Occipital lobe (tissue), 1 donor: ENCODE measurements at regions not wholly inside any gene's neighbourhood (a gene's known extent, or its start where the extent isn't known, plus 50 kb on each side); places are given as distances from the start of the nearest gene placed in this dataset.
"Not testable (repeated sequence)": the region's sequence is repeated elsewhere in the genome, so short reads cannot be mapped to it uniquely, and the experiment has no call there.

ENCODE experiments used
- DNase-seq: peaks from one replicate; lab custom pipeline; 2025; lab: John Stamatoyannopoulos, UW

DNA sequence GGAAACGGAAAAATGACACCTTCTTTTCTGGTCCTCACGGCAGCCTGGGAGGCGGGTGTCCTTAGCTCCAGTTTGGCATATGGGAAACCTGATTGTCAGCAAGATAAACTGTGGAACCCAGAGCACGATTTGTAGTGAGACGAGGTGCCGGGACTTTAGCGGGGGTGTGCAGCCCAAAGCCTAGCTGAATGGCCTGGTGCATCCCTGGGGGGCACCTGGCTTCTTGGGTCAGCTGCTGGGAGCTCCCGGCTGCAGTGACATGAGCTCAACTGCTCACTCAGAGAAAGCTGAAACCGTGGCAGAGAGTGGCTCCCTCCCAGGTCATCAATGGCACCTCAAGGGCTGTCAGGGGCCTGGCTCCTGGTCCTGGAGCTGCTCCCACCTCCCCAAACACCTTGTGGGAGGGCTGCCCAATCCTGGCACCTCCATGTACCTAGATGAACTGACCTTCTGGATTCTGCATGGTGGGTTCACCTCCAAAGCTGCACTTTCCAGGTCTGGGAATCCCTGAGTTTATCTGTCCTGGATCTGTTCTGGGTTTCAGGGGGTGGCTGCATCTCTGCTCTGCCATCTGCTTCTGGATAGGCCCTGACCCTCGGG is 260.5 kb downstream of the MATN1 start:
- DNase-seq: no peak

- DNase-seq: no peak
These were observed 261.2 kb downstream of the MATN1 start for GRCh38 chr1:30462166-30462565.

GRCh38 chr1:30461640-30462039 is 261.7 kb downstream of the MATN1 start:
- no peak for DNase-seq

DNA sequence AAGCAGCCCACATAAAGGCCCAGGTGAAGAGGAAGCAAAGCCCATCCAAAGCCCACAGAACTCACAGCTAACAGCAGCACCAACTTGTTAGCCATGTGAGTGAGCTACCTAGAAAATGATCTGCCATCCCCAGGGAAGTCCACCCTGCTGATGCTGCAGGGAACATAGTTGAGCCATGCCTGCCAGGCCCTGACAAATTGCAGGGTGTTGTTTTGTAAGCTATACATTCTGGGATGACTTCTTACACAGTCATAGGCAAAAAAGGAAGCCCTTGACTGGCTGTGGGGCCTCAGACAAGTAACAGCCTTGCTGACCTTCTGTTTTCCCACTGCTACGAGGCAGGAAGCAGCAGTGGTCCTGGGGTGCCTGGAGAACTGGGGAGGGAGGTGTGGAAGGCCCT is 262.7 kb downstream of the MATN1 start:
- no peak for DNase-seq

DNA sequence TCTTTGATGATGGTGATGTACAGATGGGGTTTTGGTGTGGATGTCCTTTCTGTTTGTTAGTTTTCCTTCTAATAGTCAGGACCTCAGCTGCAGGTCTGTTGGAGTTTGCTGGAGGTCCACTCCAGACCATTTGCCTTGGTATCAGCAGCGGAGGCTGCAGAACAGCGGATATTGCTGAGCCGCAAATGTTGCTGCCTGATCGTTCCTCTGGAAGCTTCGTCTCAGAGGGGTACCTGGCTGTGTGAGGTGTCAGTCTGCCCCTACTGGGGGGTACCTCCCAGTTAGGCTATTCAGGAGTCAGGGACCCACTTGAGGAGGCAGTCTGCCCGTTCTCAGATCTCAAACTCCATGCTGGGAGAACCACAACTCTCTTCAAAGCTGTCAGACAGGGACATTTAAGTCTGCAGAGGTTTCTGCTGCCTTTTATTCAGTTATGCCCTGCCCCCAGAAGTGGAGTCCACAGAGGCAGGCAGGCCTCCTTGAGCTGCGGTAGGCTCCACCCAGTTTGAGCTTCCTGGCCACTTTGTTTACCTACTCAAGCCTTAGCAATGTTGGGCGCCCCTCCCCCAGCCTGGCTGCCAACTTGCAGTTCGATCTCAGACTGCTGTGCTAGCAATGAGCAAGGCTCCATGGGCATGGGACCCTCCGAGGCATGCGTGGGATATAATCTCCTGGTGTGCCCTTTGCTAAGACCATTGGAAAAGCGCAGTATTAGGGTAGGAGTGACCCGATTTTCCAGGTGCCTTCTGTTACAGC is 264.5 kb downstream of the MATN1 start:
- DNase-seq: not testable (repeated sequence)

DNA sequence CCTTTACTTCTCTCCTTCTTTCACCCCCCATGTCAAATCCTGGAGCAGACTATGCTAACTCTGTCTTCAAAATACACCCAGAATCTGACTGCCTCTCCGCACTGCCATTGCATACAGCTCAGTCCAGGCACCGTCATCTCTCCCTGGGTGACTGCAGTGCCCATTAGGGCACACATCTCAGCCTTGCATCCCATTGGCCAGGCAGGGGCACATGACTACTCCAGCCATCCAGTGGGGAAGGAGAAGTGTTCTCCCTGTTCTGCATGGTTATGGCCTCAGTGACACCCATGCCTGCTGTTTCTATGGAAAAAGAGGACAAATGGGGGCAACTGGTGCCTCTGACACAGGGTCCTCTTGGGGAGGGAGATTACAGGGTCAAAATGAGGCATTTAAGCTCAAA is 270.5 kb downstream of the MATN1 start:
- no peak for DNase-seq

DNA sequence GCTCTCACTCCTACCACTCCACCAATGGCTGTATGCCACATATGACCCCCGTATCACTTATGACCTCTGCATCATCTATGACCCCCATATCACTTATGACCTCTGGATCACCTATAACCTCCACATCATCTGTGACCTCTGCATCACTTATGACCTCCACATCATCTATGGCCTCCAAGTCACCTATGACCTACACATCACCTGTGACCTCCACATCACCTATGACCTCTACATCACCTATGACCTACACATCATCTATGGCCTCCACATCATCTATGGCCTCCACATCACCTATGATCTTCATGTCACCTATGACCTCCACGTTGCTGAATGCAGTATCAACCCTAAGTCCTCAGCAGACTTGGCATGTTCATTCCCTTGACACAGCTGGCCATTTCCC is 271.2 kb downstream of the MATN1 start:
- DNase-seq: no peak

DNA sequence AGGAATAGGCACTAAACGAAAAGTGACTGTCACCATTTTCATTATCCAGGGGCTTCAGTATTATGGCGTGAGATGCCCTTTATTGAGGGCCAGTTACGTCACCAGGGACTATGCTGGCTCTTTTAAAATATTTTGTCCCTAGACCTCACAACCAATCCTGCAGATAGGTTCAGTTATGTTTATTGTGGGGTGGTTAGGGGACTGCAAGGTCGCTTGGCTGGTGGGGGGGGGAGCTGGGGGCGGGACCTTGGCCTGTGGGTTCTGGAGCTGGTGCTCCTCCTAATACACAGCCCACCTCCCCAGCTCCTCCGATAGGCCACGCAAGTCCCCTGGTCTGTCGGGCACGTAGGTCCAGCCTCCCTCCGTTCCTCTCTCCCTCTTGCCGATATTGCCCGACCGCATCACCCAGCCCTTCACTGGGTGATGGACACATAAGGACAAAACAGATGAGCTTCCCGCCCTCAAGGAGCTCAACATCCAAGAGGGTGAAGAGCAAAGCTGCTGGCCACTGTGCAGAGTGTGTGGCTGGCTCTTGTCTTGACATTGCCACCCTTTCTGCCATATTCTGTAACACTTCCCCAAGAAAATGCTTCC is 271.8 kb downstream of the MATN1 start:
- DNase-seq: no peak

DNA sequence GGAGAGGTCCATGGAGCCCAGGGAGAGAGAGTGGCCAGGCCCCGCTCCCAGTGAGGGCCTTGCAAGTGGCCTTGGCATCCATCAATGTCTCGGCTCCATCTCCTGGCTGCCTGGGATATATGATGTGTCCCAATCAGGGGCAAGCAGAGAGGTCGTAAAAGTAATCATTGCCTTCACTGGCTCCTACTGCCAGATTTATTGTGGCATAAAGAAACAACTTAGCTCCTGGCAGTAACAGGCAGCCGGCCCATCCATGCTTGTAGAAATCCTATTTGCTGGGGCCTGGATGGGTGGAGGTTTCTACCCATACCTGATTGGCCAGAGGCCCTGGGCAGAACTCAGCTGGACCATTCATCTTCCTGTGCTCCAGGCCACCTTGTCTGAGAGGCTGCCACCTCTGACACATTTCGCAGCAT is 272.6 kb downstream of the MATN1 start:
- no peak for DNase-seq

DNA sequence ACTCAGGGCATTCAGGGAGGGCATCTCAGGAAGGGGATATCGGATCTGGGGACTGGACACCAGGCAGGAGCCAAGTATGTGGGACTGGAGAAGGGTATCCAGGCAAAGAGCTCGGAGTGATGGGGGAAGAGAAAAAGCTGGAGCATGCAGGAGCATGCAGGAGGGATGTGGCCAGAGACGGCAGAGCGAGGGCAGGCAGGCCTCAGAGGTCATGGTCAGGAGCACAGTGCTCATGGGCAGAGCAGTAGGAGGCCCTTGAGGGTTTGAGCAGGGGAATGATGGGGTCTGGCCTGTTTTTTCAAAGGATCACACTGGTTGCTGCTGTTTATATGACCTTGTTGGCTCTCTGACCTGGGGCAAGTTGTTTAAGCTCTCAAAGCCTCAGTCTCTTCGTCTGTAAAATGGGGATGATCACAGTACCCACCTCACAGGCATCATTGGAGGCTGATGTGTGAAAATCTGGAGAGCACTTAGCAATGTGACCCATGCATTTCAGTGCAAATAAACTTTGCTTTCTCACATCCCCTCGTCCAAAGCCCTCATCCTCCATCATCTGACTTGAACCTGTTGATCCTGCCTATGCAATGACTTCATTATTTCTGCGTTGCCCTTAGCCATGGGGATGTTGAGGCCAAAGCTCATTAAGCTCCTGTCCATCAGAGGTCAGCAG is 273.1 kb downstream of the MATN1 start:
- DNase-seq: no peak

- DNase-seq: no peak
These were observed 273.8 kb downstream of the MATN1 start for GRCh38 chr1:30449428-30450147.

- no peak for DNase-seq
These were observed 274.4 kb downstream of the MATN1 start for GRCh38 chr1:30449003-30449402.

GRCh38 chr1:30447701-30448100 is 275.7 kb downstream of the MATN1 start:
- no peak for DNase-seq

- DNase-seq: no peak
These were observed 276.3 kb downstream of the MATN1 start for GRCh38 chr1:30447080-30447479.

DNA sequence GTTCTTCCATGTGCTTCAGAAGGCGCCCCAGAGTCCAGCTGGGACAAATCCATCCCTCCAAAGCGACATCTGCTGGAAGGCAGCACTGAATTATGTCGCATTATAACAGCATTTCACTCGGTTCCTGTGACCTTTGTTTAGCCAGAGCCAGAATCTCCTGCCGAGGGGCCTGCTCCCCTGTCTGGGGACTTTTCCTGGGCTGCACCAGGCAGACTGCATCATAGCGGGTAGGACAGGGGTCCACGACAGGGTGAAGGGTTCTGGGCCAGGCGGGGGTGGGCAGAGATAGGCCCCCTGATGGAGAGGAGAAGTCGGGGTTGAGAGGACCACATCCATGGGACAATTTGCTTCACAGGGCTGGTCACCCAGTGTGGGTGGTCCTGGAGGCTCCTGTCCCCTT is 276.9 kb downstream of the MATN1 start:
- no peak for DNase-seq

DNA sequence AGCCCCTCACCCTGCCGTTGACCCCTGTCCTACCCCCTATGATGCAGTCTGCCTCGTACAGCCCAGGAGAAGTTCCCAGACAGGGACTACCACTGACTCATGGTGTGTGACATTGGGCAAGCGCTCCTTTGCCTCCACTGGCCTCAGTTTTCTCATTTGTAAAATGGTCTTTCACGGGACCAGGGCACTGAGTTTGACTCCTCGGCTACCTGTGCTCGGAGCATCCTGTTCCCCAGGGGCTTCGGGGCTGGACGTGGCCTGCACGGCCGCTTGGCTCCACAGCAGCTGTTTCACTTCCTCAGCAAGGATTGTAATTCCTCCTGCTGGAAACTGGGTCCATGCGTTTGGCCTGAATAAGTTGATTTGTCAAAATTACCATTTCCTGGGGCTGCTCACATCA is 277.3 kb downstream of the MATN1 start:
- DNase-seq: no peak

DNA sequence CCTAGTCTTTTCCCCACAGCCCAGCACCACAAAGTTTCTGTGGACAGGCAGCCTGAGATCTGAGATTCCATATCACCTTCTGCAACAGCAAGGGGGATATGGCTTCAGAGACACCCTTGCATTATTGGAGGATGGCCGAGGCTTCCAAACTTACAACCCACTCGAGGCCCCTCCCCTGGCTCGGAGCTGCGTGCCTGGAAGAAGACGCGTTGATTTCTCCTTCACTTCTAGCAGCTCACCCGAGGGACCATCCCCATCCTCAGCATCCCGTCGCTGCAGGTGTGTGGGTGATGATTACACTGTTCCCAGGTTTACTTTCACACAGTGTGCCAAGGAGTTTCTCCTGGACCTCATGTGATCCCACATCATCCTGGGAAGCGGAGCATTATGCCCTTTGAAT is 277.9 kb downstream of the MATN1 start:
- no peak for DNase-seq

GRCh38 chr1:30444850-30445249 is 278.5 kb downstream of the MATN1 start:
- no peak for DNase-seq

DNA sequence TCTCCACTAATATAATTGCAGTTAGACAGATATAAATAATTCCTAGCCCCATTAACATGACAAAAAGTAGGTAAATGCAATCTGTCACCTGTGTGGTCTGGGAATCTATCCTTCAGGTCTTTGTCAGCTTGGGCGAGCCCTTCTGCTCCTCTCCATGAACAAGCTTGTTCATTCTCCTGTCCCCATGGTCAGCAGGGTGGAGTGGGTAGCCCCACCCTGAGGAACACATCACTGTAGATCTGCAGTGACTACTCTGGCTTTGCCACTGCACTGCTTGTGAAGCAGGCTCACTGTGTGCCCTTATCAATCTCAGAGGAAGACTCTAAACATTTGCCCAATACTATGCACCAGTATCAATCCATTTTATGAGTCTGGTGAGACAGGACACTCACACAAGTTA is 279.0 kb downstream of the MATN1 start:
- no peak for DNase-seq

- not testable (repeated sequence) for DNase-seq
These were observed 285.1 kb downstream of the MATN1 start for GRCh38 chr1:30438274-30438673.

GRCh38 chr1:30437059-30437576 is 286.3 kb downstream of the MATN1 start:
- no peak for DNase-seq

- no peak for DNase-seq
These were observed 295.8 kb downstream of the MATN1 start for GRCh38 chr1:30427545-30427944.
